Mesodermal cell (in vitro differentiated cells): ENCODE measurements at regions not wholly inside any gene's neighbourhood (a gene's known extent, or its start where the extent isn't known, plus 50 kb on each side); places are given as distances from the start of the nearest gene placed in this dataset.

ENCODE experiments used
- H3K27ac ChIP-seq: 2 replicates; pipeline ENCODE4 v1.7.0; 2013; ENCODE audit warnings: mild to moderate bottlenecking, low read depth, low read length, moderate library complexity; ENCODE audit not compliant: severe bottlenecking
- H3K36me3 ChIP-seq: 2 replicates; pipeline ENCODE4 v1.7.1; 2013; ENCODE audit warnings: mild to moderate bottlenecking, low read length, moderate library complexity; ENCODE audit not compliant: control insufficient read depth, insufficient read depth
- H3K4me1 ChIP-seq: one replicate; pipeline ENCODE4 v1.7.1; 2013; ENCODE audit warnings: mild to moderate bottlenecking, low read length; ENCODE audit not compliant: insufficient read depth, control insufficient read depth, poor library complexity, severe bottlenecking
- H3K4me3 ChIP-seq: 2 replicates; pipeline ENCODE4 v1.7.0; 2013; ENCODE audit warnings: low read length, control low read depth, mild to moderate bottlenecking; ENCODE audit not compliant: insufficient read depth, poor library complexity, severe bottlenecking; ENCODE audit errors: extremely low read depth
- H3K9me3 ChIP-seq: 2 replicates; pipeline ENCODE4 v1.7.1; 2013; ENCODE audit warnings: mild to moderate bottlenecking, low read length, moderate library complexity; ENCODE audit not compliant: control insufficient read depth
- WGBS, 2 experiments: methylation state at CpG; one replicate each; pipeline ENCODE4 v1.1.5; 2013; ENCODE audit warnings: missing lambda C conversion rate in 2 of 2; ENCODE audit not compliant: insufficient coverage in 2 of 2; 5-methylcytosine and 5-hydroxymethylcytosine counted together

- Histone ChIP-seq H3K36me3 (no peaks in the 10 kb centered on the region), H3K4me1 (no peaks in the 10 kb centered on the region), H3K4me3 (no peak overlapping the region), H3K27ac (no peak overlapping the region), H3K9me3 (no peaks in the 10 kb centered on the region)
- WGBS, 2 experiments = 79 to 94% methylated on average over 7 to 11 of the region's 12 CpGs
Measured at GRCh38 chr1:24998563-24999245, 68.6 kb upstream of the RUNX3 start.

GRCh38 chr1:24996983-24997893, 67.2 kb upstream of the RUNX3 start:
- H3K36me3 ChIP-seq = no peaks in the 10 kb centered on the region
- H3K9me3 ChIP-seq = peaks cover 2% of the 10 kb centered on the region
- no peaks in the 10 kb centered on the region for H3K4me1 ChIP-seq
- H3K4me3 ChIP-seq = no peak overlapping the region
- WGBS, 2 experiments = 89 to 94% methylated on average over 12 to 13 of the region's 14 CpGs
- no peak overlapping the region for H3K27ac ChIP-seq

GRCh38 chr1:24996456-24996855, 66.4 kb upstream of the RUNX3 start:
- Histone ChIP-seq H3K27ac (no peak overlapping the region), H3K4me3 (no peak overlapping the region), H3K36me3 (no peaks in the 10 kb centered on the region), H3K9me3 (peaks cover 7% of the 10 kb centered on the region), H3K4me1 (no peaks in the 10 kb centered on the region)
- WGBS, 2 experiments = 66% methylated on average over 4 to 5 of the region's 5 CpGs

GRCh38 chr1:24995661-24996060, 65.6 kb upstream of the RUNX3 start:
- H3K4me1 ChIP-seq = no peaks in the 10 kb centered on the region
- 79 to 85% methylated on average over 2 to 3 of the region's 3 CpGs for WGBS, 2 experiments
- no peaks in the 10 kb centered on the region for H3K36me3 ChIP-seq
- no peak overlapping the region for H3K4me3 ChIP-seq
- H3K27ac ChIP-seq = no peak overlapping the region
- H3K9me3 ChIP-seq = peaks cover 7% of the 10 kb centered on the region

- no peak overlapping the region for H3K4me3 ChIP-seq
- H3K27ac ChIP-seq = no peak overlapping the region
- no peaks in the 10 kb centered on the region for H3K4me1 ChIP-seq
- WGBS, 2 experiments = 89 to 97% methylated on average over 6 of the region's 6 CpGs
- H3K36me3 ChIP-seq = no peaks in the 10 kb centered on the region
- peaks cover 7% of the 10 kb centered on the region for H3K9me3 ChIP-seq
Measured at GRCh38 chr1:24995140-24995539, 65.1 kb upstream of the RUNX3 start.

- H3K9me3 ChIP-seq = peaks cover 7% of the 10 kb centered on the region
Measured at GRCh38 chr1:24993871-24994580, 64.0 kb upstream of the RUNX3 start.

GRCh38 chr1:24992761-24993211, 62.7 kb upstream of the RUNX3 start:
- 92 to 97% methylated on average over 7 to 9 of the region's 12 CpGs for WGBS, 2 experiments
- H3K9me3 ChIP-seq = peaks cover 7% of the 10 kb centered on the region
- H3K4me1 ChIP-seq = no peaks in the 10 kb centered on the region
- H3K36me3 ChIP-seq = no peaks in the 10 kb centered on the region
- H3K27ac ChIP-seq = no peak overlapping the region
- H3K4me3 ChIP-seq = no peak overlapping the region

More at GRCh38 chr1:24993871-24994580, 64.0 kb upstream of the RUNX3 start:
- Histone ChIP-seq H3K36me3 (no peaks in the 10 kb centered on the region), H3K27ac (no peak overlapping the region), H3K4me1 (no peaks in the 10 kb centered on the region), H3K4me3 (no peak overlapping the region)
- WGBS, 2 experiments = 96 to 99% methylated on average over 14 to 15 of the region's 16 CpGs

- Histone ChIP-seq H3K9me3 (peaks cover 7% of the 10 kb centered on the region), H3K36me3 (no peaks in the 10 kb centered on the region), H3K27ac (no peak overlapping the region), H3K4me1 (no peaks in the 10 kb centered on the region), H3K4me3 (no peak overlapping the region)
- WGBS, 2 experiments = 93 to 95% methylated on average over 8 to 9 of the region's 11 CpGs
Measured at GRCh38 chr1:24992124-24992760, 62.2 kb upstream of the RUNX3 start.

- H3K27ac ChIP-seq = no peak overlapping the region
- H3K4me1 ChIP-seq = no peaks in the 10 kb centered on the region
- H3K4me3 ChIP-seq = no peak overlapping the region
- 77 to 91% methylated on average over 4 to 7 of the region's 7 CpGs for WGBS, 2 experiments
- peaks cover 7% of the 10 kb centered on the region for H3K9me3 ChIP-seq
- no peaks in the 10 kb centered on the region for H3K36me3 ChIP-seq
Measured at GRCh38 chr1:24991697-24992096, 61.6 kb upstream of the RUNX3 start.
